SIG-M5 treated with dmso at 0.1 percent for 504 hours (cell line): ENCODE measurements at regions not wholly inside any gene's neighbourhood (a gene's known extent, or its start where the extent isn't known, plus 50 kb on each side); places are given as distances from the start of the nearest gene placed in this dataset.
"Not testable (repeated sequence)": the region's sequence is repeated elsewhere in the genome, so short reads cannot be mapped to it uniquely, and the experiment has no call there.

Experiments used
- DNase-seq: peaks from one replicate; lab custom pipeline; 2025; ENCODE audit not compliant: unreplicated experiment; lab: John Stamatoyannopoulos, UW

DNA sequence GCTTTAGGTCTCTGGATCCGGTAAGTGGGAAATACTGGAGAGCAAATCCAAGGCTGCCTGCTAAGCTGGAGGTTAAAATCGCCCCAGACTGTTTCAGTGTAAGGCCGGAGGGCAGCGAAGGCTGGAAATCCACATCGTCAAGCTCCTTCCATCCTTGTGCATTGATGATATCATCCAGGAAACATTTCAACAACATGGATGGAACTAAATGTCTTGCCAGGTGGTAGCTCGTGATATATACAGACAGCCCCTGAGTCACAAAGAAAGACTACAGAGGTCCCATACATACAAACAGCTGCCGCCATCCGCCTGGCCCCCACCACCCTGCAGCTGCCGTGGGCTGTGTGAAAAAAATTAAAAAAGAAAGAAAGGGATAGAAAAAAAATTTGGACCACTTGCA lies 148.9 kb upstream of the RBPJ start:
- DNase-seq: no peak

DNA sequence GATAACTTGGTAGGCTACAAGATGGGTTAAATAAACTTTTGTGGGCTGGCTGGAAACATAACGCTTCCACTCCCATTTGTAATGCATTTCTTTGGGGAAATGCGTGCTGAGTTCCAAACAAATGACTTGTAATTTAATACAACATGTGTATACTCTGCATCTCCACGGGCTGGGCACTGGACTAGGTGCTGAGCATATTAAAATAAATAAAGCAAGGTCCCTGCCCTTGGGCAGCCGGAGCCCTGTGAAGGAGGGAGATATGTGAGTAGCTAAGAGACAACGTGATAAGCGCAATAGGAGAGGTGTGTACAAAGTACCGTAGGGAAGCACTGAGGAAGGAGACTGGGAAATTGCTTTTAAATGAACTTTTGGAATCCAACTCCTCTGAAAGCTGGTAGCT lies 147.2 kb upstream of the RBPJ start:
- no peak for DNase-seq

DNA sequence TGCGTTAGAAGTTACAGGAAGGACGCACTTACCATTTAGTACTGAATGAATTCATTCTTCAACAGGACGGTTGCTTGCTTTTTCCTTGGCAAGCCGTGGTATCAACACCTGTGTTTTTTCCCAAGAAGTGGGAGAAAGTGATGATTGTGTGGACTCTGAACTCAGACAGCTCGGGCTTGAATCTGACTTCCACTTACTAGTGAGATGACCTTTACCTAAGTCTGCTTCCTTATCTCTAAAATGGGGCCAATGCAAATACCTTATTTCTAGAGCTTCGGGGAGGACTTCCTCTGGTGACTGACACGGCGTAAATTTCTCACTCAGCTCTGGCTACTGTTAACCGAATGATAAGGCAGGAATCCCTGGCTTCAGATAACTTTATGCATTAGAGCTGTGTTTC lies 146.8 kb upstream of the RBPJ start:
- DNase-seq: no peak

DNA sequence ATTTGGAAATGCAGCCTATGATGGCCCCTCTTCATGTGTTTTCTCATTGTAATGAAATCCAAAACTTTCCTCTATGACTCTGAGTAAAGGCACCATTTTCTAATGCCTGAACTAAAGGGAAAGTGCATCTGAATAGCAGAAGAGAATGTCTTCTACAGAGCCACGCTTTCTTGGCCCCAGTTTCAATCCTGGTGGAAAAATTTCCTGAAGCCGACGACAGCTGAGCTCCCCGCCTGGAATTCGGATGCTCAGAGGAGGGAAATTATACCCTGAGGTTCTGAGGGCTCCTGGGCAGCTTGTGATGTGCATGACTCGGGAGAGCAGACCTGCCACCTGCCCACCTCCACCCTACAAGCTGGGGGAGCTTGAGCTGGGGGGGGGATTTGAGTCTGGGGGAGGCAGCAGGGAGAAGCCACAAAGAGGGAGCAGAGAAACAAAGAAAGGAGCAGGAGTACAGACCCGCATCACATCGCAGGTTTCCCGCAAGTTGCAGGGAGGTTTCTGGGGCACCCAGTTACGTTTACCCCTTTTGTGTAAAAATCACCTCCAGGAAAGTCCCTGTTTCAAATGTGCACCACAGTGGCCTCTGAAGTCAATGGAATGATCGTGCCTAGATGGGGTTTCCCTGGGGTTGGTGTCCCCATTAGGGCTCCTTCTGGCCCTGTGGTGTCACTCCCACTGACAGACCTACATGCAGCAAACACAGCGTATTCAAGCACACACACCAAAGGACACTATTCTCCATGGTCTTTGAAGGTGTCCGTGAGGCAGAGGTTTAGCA lies 145.6 kb upstream of the RBPJ start:
- DNase-seq: no peak

DNA sequence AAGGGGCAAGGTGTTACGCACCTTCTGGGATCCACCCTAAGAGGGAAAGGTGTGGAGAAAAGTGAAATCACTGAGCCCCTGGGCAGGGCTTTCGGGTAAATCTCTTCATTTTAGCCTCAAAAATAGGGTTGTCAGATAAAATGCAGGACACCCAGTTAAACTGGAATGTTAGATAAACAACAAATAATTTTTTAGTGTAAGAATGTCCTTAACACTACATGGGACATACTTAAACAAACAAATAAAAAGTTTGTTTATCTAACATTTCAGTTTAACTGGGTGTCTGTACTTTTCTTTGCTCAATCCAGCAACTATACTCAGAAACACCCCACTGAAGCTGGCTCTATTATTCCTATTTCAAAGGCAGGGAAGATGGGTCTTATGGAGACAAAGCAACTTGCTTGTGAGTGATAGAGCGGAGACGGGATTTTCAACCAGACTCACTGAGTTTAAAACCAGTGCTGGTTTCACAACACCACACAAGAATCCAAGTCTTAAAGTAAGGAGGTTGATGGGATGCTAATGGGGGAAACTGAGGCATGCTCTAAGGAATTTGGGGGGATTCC lies 144.8 kb upstream of the RBPJ start:
- DNase-seq: no peak

DNA sequence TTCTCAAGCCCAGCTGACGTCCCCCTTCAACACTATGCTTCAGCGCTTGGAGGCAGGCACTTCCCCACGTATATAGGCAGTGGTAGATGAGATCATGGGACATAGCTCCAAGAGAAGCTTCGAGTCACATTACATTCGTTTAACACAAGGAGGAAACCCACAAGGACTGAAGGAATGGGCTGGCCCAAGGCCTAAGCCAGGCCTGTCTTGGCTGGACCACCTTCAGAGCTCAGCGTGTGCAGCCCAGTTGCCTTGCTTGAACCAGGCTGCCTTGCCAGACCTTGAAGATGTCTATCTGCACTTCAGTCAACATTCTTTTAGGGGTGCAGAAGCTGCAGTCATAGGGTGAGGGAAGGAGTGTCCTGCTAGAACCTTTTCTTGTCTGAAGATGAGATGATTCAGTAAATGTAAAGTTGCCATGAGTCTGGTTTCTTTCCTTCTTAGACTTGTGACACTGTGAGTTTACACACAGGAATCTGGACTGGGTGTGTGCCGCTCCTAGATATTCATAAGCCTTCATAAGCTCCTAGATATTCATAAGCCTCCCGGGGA lies 144.1 kb upstream of the RBPJ start:
- DNase-seq: no peak

DNA sequence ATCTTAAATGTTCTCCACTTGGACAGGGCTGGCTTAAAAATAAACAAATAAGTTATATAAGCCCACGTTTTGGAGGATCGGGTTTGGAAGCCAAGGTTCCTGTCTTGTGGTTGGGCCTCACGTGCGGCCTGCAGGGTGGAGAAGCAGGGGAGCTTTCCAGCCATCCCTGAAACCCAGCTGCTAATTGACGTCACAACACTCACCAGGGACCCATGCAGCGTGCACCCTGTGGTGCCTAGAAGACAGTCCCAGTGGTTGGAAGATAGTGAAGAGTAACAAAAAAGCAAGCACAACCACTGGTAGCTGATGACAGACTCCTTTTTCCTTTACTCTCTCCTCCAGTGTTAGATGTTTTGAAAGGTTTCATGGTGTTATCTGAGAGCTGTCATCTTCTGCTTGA lies 142.0 kb upstream of the RBPJ start:
- no peak for DNase-seq

DNA sequence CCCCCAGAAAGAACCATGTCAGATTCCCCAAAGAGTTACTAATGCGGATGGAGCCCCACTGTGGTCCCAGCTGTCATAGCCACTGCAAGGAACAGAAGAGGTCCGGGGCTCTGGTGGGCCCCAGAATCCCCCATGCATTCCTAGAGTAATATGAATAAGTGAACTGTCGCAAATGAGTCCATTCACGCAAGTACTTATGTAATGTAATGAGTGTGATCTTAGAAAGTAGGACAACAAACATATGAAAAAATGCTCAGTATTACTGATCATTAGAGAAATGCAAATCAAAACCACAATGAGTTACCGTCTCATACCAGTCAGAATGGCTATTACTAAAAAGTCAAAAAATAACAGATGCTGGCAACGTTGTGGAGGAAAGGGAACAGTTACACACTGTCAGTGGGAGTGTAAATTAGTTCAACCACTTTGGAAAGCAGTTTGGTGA lies 141.5 kb upstream of the RBPJ start:
- DNase-seq: no peak

DNA sequence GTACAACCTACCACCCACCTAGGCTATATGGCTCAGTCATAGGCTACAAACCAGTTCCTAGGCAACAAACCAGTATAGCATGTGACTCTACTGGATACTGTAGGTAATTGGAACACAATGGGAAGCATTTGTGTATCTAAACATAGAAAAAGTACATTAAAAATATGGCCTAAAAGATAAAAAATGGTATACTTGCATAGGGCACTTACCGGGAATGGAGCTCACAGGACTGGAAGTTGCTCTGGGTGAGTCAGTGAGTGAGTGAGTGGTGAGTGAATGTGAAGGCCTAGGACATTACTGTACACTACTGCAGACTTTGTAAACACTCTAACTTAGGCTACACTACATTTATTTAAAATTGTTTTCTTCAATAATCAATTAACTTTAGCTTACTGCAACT lies 139.2 kb upstream of the RBPJ start:
- DNase-seq: no peak

DNA sequence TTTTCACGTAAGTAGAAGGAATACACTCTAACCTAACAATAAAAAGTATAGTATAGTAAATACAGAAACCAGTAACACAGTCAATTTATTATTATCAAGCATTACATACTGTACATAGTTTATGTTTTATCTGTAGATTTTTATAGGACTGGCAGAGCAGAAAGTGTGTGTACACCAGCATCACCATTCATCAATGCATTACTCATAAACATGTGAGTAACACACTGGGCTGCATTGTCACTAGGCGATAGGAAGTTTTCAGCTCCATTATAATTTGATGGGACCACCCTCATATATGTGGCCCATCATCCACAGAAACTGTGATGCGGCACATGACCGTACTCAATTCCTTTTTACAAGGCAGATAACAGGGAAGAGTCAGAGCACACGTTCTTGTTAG lies 137.8 kb upstream of the RBPJ start:
- DNase-seq: no peak

DNA sequence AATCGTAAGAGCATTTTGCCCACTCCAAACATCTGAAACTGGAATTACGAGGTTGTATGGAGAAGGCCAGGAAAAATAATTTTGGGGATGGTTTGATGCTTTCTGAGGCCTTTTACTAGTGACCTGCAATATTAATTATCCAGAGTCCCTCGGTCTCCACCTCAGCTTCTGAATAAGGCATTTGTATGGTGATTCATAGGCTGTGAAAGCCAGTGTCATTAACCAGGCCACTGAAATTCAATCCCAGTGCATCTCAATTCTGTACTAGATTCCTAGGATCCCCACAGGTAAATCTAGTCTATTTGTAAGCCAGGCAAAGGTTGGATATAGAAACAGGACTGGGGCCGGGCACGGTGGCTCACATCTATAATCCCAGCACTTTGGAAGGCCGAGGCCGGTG lies 135.4 kb upstream of the RBPJ start:
- DNase-seq: no peak

DNA sequence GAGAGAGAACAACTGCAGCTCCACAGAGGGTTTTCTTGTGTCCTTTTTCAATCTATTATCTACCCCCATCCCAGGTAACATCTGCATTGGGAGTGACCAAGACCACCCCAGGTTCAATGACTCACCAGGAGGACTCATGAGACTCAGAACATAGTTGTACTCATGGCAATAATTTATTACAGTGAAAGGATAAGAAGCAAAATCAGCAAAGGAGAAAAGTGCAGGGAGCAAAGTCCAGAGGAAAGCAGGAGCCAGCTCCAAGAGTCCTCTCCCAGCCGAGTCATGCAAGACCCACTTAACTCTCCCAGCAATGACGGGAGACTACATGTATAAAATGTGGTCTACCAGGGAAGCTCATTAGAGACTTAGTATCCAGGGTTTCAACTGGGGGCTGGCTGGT lies 129.5 kb upstream of the RBPJ start:
- no peak for DNase-seq

DNA sequence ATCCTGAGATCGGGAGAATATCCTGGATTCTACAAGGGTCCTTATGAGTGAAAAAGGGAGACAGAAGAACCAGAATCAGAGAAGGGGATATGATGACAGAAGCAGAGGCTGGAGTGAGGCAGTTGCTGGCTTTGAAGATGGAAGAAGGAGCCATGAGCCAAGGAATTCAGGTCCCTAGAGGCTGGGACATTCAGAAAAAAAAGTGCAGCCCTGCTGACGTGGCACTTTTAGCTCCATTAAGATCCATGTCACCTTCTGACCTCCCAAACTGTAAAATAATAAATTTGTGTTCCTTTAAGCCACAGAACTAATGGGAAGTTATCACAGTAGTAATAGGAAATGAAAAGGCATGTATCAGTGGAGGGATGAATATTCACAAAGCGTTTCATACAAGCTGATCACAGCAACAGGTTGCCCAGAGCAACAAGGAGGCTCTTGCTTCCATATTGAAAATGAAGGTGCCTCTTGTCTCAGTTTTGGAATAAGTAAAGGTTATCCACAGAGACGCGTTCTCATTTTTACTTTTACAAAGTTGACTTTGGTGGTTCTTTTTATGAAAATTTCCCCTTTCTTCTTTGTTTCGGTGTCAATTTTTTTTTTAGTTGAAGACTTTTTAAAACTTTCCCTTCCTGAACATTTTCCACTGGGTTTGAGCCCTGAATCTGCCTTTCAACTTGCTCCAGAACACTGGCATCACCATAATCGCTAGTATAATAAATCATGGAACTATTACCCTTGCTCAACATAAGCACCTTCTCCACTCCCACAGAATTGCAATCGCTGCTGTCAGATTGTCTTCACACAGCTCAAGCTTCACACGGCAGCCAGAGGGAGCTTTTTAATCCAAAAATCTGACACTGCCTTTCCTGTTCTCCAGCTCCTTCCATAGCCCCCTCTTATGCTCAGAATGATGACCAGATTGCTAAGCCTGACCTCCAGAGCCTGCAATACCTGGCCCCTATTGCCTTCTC lies 127.6 kb upstream of the RBPJ start:
- DNase-seq: no peak

DNA sequence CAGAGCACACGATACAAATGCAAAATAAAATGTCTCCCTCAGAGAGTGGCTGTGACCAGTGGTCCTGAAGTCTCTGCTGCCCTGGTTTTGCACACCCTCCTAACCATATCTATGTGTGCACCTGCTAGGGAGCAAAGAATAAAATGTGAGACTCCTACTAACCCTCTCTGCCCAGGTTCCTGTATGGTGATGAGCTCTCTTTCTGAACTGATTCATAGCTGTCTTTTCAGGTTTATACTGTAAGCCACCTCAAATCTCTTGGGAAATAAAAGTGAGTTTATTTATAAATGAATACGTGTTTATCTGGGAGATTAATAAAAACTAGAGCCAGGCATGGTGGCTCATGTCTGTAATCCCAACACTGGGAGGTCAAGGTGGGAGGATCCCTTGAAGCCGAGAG lies 126.0 kb upstream of the RBPJ start:
- no peak for DNase-seq

DNA sequence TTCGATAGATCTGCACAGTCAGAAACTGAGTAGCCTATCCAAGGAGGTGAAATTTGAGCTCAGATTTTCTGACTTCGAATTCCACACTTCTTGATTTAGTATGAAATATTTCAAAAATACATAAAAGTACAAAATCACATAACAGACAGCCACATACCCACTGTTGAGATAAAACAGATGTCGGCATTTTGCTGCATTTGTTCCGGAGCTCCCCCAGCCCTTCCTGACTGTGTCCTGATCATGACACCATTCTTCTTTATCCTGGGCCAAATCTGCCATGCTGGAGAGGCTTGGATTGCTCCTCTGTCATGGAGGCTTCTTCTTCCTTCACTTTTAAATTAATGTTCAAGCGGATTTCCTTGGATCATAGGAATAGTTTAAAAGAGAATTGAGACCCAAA lies 124.2 kb upstream of the RBPJ start:
- no peak for DNase-seq

DNA sequence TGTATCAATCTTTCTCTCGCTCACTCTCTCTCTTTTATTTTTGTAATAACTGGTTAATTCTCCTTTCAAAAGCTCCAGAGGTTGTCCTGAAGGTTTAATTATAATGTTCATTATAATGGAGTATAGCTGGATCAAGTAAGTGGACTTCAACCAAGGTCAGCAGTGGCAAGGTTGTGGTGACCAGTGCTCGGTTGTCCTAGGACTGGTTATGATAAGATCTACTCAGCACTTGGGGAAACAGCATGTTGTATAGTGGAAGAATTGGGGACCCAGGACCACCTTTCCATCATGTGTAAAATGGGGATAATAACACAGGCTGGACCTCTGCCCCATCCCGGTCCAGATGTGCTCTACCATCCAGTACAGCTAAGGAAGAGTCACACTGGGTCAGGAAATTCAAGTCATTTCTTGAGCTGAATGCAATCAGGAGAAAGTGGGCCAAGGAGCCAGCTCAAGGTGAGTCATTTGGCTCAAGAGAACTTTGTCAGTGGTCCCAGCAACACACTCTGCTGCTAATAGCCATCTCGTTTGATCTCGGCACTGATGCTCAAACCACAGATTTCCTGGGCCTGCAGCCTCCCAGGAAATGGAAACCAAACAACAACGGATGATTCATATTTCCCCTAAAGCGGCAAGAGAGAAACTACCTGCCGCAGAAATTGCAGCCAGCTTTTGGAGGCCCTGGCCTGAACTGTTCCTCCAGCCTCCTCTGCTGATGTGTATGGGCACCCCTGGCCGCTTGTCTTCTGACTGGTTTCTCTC lies 123.6 kb upstream of the RBPJ start:
- peak; percentile 48 for DNase-seq

DNA sequence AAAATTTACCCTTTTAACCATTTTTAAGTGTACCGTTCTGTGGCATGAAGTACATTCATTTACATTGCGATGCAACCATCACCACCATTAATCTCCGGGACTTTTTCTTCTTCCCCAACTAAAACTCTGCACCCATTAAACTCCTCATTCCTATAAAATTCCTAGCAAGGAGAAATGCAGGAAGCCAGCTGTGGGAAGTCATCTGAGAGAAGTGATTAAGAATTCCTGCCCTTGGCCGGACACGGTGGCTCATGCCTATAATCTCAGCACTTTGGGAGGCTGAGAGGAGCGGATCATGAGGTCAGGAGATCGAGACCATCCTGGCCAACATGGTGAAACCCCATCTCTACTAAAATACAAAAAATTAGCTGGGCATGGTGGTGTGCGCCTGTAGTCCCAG lies 121.9 kb upstream of the RBPJ start:
- DNase-seq: not testable (repeated sequence)

DNA sequence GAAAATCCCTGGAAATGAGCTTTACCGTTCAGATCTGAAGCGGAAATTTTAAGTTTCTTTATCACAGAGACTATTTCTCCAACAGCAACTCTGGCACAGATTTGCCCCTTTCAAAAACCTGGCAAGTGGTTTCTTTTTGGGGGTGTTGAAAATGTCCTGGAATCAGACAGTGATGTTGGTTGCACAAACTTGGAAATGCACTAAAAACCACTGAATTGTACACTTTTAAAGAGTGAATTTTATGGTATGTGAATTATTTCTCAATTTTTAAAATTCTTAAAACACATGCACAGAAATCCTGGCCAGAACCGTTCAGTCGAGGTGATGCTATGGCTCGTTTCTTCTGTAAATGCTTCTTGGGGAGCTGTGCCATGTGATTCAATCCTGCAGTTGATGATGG lies 121.2 kb upstream of the RBPJ start:
- no peak for DNase-seq

DNA sequence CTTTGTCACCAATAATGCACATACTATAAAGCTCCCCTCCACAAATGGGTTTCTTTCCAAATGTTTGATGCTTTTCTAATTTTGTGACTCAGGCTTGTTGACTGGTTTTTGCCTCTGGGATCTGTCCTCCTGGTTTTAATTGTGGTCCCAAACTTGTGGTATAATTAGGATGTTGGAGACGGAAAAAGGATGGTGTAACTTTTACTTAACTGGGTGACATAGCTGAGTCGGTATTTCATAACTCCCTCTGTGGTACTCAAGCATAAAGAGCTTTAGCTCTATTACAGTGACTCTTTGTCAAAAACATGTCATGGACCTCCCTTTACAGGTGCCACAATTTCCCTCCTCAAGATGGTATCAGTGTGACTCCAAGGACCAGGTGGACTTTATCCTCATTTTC lies 119.7 kb upstream of the RBPJ start:
- peak; percentile 77 for DNase-seq

DNA sequence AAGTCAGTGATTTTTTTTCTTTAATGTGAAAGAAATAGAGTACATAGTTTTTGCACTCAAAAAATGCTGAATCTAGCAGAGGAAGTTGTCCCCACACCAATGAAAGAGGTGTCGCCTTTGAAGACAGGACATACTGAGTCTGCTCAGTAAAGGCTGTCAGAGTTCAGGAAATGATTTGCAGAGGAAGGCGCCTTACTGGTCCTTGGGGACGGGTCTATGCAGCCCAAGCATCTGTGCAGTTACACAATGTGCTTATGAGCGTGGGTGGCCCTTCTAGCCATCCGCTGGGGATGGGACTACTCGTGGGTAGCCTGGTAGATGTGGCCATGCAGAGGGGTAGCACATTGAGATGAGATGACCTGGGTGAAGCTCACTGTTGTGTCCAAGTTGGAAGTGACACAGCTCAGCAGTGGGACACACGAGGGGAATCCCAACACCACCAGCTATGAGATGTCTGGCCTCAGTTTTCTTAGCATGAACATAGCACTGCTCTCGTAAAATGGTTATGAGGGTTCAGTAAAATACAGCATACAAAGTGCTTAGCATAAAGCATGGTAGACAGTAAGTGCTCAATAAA lies 116.5 kb upstream of the RBPJ start:
- no peak for DNase-seq
